ENCODE measurements at regions not wholly inside any gene's neighbourhood (a gene's known extent, or its start where the extent isn't known, plus 50 kb on each side); places are given as distances from the start of the nearest gene placed in this dataset.

DNA sequence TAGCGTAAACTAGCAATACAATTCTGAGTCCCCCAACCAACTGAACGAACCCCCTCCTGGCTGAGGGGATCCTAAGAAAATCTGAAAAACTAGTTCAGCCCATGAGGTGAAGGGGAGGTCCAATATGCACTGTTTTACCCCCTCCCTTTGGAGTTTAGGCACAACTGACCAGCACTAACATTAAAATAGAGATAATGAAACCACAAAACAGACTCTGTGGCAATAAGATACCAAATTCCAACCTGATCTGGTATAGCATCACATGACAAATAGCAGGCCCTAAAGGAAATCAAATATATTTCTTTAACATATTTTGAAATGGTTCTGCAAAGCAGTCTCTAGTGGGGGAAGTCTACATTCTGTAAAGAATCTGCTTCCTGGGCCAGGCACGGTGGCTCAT is 522.5 kb downstream of the TYW1 start:
- Histone ChIP-seq H3K9me3 (no peaks in the 10 kb centered on the region), H3K27me3 (no peaks in the 10 kb centered on the region), H3K27ac (no peak overlapping the region), H3K4me1 (peaks cover 0 to 6% of the 10 kb centered on the region in 2 donors), H3K36me3 (no peaks in the 10 kb centered on the region), H3K4me3 (replicated peaks in 1 of 3) (no peak overlapping the region)
- no peak for DNase-seq
- WGBS, 2 donors, result 79 to 84% methylated on average over 3 of the region's 3 CpGs
- no peak for TF ChIP-seq POLR2A (IDR thresholded peaks at IDR 0.05)
- TF ChIP-seq, protein P1, sequence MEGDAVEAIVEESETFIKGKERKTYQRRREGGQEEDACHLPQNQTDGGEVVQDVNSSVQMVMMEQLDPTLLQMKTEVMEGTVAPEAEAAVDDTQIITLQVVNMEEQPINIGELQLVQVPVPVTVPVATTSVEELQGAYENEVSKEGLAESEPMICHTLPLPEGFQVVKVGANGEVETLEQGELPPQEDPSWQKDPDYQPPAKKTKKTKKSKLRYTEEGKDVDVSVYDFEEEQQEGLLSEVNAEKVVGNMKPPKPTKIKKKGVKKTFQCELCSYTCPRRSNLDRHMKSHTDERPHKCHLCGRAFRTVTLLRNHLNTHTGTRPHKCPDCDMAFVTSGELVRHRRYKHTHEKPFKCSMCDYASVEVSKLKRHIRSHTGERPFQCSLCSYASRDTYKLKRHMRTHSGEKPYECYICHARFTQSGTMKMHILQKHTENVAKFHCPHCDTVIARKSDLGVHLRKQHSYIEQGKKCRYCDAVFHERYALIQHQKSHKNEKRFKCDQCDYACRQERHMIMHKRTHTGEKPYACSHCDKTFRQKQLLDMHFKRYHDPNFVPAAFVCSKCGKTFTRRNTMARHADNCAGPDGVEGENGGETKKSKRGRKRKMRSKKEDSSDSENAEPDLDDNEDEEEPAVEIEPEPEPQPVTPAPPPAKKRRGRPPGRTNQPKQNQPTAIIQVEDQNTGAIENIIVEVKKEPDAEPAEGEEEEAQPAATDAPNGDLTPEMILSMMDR (IDR thresholded peaks at IDR 0.05), result no peak
- intact Hi-C loops (cut with DNase I), result no loop called here

DNA sequence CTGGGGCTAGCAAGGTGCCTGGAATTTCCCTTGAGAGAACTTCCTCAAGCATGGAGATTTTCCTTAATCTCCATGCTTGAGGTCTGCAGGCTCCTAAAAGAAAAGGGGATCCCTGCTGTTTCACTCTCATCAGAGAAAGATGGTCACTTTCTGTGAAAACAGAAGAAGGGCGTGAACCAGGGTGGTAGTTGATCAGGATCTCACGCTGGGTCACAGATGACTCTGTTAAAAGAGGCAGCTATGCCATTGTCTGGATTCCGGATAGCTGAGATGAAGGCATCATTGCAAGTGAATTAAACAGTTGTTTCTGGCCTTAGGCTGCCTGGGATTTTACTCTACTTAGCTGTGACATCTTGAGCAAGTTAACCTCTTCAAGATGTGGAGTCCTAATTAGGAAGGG is 525.9 kb downstream of the TYW1 start:
- Histone ChIP-seq H3K27me3 (no peaks in the 10 kb centered on the region), H3K36me3 (no peaks in the 10 kb centered on the region), H3K4me3 (replicated peaks in 1 of 3) (no peak overlapping the region), H3K4me1 (peaks cover 0 to 6% of the 10 kb centered on the region in 2 donors), H3K27ac (no peak overlapping the region), H3K9me3 (no peaks in the 10 kb centered on the region)
- no peak for DNase-seq
- TF ChIP-seq, protein P1 (IDR thresholded peaks at IDR 0.05), result no peak
- TF ChIP-seq POLR2A (IDR thresholded peaks at IDR 0.05), result no peak
- intact Hi-C loops (cut with DNase I), result no loop called here
- WGBS, 2 donors, result 82 to 83% methylated on average over 3 of the region's 3 CpGs

DNA sequence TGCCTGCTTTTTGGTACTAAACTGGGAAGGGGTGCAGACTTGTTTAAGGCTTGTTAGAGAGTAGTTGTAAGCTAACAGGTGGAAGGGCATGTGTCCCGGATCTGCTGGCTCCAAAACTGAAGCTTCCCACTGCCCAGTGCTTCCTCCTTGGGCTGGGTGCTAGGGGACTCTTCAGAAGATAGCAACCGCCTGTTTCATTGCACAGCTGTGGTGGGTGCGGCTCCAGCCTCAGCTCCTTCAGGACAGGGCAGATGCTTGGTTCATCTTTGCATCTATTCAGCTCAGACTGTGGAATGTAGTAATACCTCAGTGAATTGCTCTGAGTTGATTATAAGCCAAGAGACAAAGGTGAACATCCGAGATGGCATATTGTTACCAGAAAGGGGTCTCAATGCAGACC is 527.1 kb downstream of the TYW1 start:
- no peaks in the 10 kb centered on the region for H3K27me3 ChIP-seq
- intact Hi-C loops (cut with DNase I), result no loop called here
- no peaks in the 10 kb centered on the region for H3K4me1 ChIP-seq
- H3K4me3 ChIP-seq (replicated peaks in 1 of 3), result no peak overlapping the region
- no peak overlapping the region for H3K27ac ChIP-seq
- no peak for DNase-seq
- 86 to 94% methylated on average over 3 to 4 of the region's 4 CpGs for WGBS, 2 donors
- no peaks in the 10 kb centered on the region for H3K9me3 ChIP-seq
- no peaks in the 10 kb centered on the region for H3K36me3 ChIP-seq
- TF ChIP-seq POLR2A (IDR thresholded peaks at IDR 0.05), result no peak
- TF ChIP-seq, protein P1 (IDR thresholded peaks at IDR 0.05), result no peak

DNA sequence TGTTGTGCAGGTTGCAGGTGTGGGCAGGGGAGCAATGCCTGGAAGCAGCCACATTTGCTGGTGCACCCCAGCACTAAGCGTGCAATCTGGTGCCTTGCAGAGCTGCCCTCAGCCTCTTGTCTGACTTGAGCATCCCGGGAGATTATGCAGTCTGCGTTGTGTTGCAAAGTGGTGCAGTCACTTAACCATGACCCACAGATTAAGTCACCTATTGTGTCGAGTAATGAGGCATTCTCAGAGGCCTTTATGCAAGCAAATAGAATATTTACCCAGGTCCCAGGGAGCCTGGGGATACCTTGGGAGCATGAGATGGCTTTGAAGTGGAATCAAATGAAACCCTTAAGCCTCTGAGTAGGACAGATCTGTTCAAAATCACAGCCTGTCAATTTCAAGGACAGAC is 529.0 kb downstream of the TYW1 start:
- H3K4me3 ChIP-seq (replicated peaks in 1 of 3), result no peak overlapping the region
- 37 to 43% methylated on average over 4 of the region's 4 CpGs for WGBS, 2 donors
- intact Hi-C loops (cut with DNase I), result no loop called here

DNA sequence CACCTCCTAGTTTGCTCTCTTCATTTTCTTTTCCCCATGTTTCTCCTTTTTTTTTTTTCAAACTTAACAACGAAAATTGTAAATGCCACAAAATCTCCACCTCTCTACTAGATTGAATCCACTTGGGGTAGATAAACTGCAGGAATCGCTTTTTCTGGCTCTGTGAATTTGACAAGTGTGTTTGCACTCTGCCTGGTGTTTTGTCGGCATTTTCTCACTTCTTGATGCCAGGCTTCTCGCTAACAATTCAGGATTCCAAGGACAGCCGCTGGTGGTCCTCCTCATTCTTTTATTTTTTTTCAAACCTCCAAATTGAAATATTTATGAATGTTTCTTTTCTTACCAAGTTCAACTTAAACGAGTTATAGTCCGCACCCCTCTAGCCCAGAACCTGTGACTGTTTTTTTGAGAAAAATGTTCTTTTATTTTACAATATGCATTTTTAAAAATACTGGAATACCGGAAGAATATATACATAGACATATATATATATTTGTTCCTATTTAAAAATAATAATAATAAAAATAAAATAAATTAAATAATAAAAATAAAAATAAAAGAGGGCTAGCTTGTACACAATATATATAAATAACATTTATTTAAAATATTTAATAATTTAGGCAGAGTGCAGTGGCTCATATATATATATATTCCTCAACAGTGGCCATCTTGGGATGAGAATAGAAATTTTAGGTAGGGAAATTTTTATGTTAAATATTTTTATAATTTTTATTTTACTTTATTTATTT is 538.8 kb downstream of the TYW1 start:
- no peak overlapping the region for H3K4me3 ChIP-seq (replicated peaks in 1 of 3)
- WGBS, 2 donors, result 83 to 86% methylated on average over 8 of the region's 8 CpGs
- DNase-seq, result no peak

More for the DNA sequence above, 529.0 kb downstream of the TYW1 start:
- Histone ChIP-seq H3K9me3 (no peaks in the 10 kb centered on the region), H3K4me1 (no peaks in the 10 kb centered on the region), H3K36me3 (no peaks in the 10 kb centered on the region), H3K27ac (no peak overlapping the region), H3K27me3 (no peaks in the 10 kb centered on the region)
- no peak for DNase-seq
- TF ChIP-seq, protein P1 (IDR thresholded peaks at IDR 0.05), result no peak
- TF ChIP-seq POLR2A (IDR thresholded peaks at IDR 0.05), result no peak

More for the DNA sequence above, 538.8 kb downstream of the TYW1 start:
- Histone ChIP-seq H3K4me1 (no peaks in the 10 kb centered on the region), H3K9me3 (no peaks in the 10 kb centered on the region), H3K27me3 (no peaks in the 10 kb centered on the region), H3K27ac (no peak overlapping the region), H3K36me3 (no peaks in the 10 kb centered on the region)
- intact Hi-C loops (cut with DNase I), result no loop called here
- no peak for TF ChIP-seq POLR2A (IDR thresholded peaks at IDR 0.05)
